Germinal center (tissue), 1 donor: ENCODE measurements at regions not wholly inside any gene's neighbourhood (a gene's known extent, or its start where the extent isn't known, plus 50 kb on each side); places are given as distances from the start of the nearest gene placed in this dataset.
"Not testable (repeated sequence)": the region's sequence is repeated elsewhere in the genome, so short reads cannot be mapped to it uniquely, and the experiment has no call there.

ENCODE experiments used
- DNase-seq: peaks from one replicate; pipeline ENCODE4 v3.0.0; 2012; ENCODE audit warnings: mixed read lengths, low spot score

GRCh38 chr1:232579958-232580941 lies 49.7 kb downstream of the SIPA1L2 start:
- DNase-seq: no peak

- no peak for DNase-seq
Measured at GRCh38 chr1:232579466-232579865, 50.5 kb downstream of the SIPA1L2 start.

- no peak for DNase-seq
Measured at GRCh38 chr1:232578651-232579195, 51.2 kb downstream of the SIPA1L2 start.

- no peak for DNase-seq
Measured at GRCh38 chr1:232577772-232578171, 52.2 kb downstream of the SIPA1L2 start.

- DNase-seq: no peak
Measured at GRCh38 chr1:232576537-232576936, 53.4 kb downstream of the SIPA1L2 start.

- DNase-seq: no peak
Measured at GRCh38 chr1:232575763-232576040, 54.2 kb downstream of the SIPA1L2 start.

GRCh38 chr1:232574889-232575762 lies 54.8 kb downstream of the SIPA1L2 start:
- no peak for DNase-seq

- no peak for DNase-seq
Measured at GRCh38 chr1:232574077-232574476, 55.9 kb downstream of the SIPA1L2 start.

GRCh38 chr1:232571523-232571922 lies 58.4 kb downstream of the SIPA1L2 start:
- DNase-seq: no peak

GRCh38 chr1:232570007-232570406 lies 59.9 kb downstream of the SIPA1L2 start:
- DNase-seq: no peak

- not testable (repeated sequence) for DNase-seq
Measured at GRCh38 chr1:232569554-232569921, 60.4 kb downstream of the SIPA1L2 start.

- DNase-seq: no peak
Measured at GRCh38 chr1:232568906-232569553, 60.9 kb downstream of the SIPA1L2 start.

- DNase-seq: no peak
Measured at GRCh38 chr1:232568331-232568852, 61.5 kb downstream of the SIPA1L2 start.

- DNase-seq: no peak
Measured at GRCh38 chr1:232566093-232566492, 63.8 kb downstream of the SIPA1L2 start.

- DNase-seq: no peak
Measured at GRCh38 chr1:232562855-232563510, 67.0 kb downstream of the SIPA1L2 start.

GRCh38 chr1:232561381-232561780 lies 68.6 kb downstream of the SIPA1L2 start:
- no peak for DNase-seq

- no peak for DNase-seq
Measured at GRCh38 chr1:232560940-232561339, 69.0 kb downstream of the SIPA1L2 start.

GRCh38 chr1:232558954-232559353 lies 71.0 kb downstream of the SIPA1L2 start:
- no peak for DNase-seq

- no peak for DNase-seq
Measured at GRCh38 chr1:232557502-232558191, 72.3 kb downstream of the SIPA1L2 start.

GRCh38 chr1:232557096-232557495 lies 72.8 kb downstream of the SIPA1L2 start:
- no peak for DNase-seq

- no peak for DNase-seq
Measured at GRCh38 chr1:232556351-232556750, 73.6 kb downstream of the SIPA1L2 start.
